Panc1 (cell line): ENCODE measurements at regions not wholly inside any gene's neighbourhood (a gene's known extent, or its start where the extent isn't known, plus 50 kb on each side); places are given as distances from the start of the nearest gene placed in this dataset.

Source experiments
- POLR2AphosphoS5 ChIP-seq: IDR thresholded peaks from 2 replicates; pipeline ENCODE4 v1.6.1; 2012; ENCODE audit warnings: mild to moderate bottlenecking, low read depth, low read length, moderate library complexity
- TF ChIP-seq, protein P1 (sequence below): fragments of 450-650 bp; IDR thresholded peaks from 2 replicates; pipeline ENCODE4 v1.5.1; 2017; ENCODE audit warnings: mild to moderate bottlenecking
- TF ChIP-seq, protein P2 (sequence below), 2 experiments: IDR thresholded peaks; 2 replicates each; pipeline ENCODE4 v1.6.1; 2011 to 2012; ENCODE audit warnings: low read depth in 2 of 2, control low read depth in 1 of 2, low read length in 1 of 2, mild to moderate bottlenecking in 1 of 2, moderate library complexity in 1 of 2; ENCODE audit not compliant: insufficient read depth in 1 of 2

DNA sequence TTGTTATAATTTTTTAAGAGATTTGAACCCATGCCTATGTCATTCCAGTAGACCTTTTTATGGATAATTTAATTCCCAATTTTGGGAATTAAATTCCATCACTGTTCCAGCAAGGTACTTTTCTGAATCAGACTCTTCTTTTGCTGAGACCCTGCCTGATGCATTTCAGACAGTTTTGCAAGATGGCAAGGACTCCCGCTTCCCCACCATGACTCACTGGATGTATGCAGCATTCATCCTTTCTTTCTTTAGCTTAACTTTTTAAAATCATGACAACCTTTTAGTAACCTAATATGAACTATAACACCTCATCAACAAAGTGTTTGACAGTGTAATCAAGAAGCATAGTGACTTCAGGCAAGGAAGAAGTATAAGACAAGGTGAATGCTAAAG, 178.1 kb upstream of the LEF1 start:
- TF ChIP-seq, protein P1, sequence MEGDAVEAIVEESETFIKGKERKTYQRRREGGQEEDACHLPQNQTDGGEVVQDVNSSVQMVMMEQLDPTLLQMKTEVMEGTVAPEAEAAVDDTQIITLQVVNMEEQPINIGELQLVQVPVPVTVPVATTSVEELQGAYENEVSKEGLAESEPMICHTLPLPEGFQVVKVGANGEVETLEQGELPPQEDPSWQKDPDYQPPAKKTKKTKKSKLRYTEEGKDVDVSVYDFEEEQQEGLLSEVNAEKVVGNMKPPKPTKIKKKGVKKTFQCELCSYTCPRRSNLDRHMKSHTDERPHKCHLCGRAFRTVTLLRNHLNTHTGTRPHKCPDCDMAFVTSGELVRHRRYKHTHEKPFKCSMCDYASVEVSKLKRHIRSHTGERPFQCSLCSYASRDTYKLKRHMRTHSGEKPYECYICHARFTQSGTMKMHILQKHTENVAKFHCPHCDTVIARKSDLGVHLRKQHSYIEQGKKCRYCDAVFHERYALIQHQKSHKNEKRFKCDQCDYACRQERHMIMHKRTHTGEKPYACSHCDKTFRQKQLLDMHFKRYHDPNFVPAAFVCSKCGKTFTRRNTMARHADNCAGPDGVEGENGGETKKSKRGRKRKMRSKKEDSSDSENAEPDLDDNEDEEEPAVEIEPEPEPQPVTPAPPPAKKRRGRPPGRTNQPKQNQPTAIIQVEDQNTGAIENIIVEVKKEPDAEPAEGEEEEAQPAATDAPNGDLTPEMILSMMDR = no peak
- no peak for TF ChIP-seq POLR2AphosphoS5
- TF ChIP-seq, protein P2, sequence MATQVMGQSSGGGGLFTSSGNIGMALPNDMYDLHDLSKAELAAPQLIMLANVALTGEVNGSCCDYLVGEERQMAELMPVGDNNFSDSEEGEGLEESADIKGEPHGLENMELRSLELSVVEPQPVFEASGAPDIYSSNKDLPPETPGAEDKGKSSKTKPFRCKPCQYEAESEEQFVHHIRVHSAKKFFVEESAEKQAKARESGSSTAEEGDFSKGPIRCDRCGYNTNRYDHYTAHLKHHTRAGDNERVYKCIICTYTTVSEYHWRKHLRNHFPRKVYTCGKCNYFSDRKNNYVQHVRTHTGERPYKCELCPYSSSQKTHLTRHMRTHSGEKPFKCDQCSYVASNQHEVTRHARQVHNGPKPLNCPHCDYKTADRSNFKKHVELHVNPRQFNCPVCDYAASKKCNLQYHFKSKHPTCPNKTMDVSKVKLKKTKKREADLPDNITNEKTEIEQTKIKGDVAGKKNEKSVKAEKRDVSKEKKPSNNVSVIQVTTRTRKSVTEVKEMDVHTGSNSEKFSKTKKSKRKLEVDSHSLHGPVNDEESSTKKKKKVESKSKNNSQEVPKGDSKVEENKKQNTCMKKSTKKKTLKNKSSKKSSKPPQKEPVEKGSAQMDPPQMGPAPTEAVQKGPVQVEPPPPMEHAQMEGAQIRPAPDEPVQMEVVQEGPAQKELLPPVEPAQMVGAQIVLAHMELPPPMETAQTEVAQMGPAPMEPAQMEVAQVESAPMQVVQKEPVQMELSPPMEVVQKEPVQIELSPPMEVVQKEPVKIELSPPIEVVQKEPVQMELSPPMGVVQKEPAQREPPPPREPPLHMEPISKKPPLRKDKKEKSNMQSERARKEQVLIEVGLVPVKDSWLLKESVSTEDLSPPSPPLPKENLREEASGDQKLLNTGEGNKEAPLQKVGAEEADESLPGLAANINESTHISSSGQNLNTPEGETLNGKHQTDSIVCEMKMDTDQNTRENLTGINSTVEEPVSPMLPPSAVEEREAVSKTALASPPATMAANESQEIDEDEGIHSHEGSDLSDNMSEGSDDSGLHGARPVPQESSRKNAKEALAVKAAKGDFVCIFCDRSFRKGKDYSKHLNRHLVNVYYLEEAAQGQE (IDR thresholded peaks at IDR 0.05; ENCODE audit: insufficient read depth in 1 of 2, low read depth in 2 of 2, low read length in 1 of 2) = no peak
